SK-N-DZ (cell line): ENCODE measurements at regions not wholly inside any gene's neighbourhood (a gene's known extent, or its start where the extent isn't known, plus 50 kb on each side); places are given as distances from the start of the nearest gene placed in this dataset.

Experiments used
- DNase-seq: peaks from one replicate; pipeline ENCODE4 v3.0.0-alpha.2; 2015; ENCODE audit warnings: low spot score
- small RNA-seq, 2 experiments: library from RNA; depleted of rRNA; stranded (forward); fragments of <200 nt; gene quantifications; one replicate each; pipeline ENCODE3, GENCODE V24; 2014

- DNase-seq: no peak
Measured at GRCh38 chr10:120368927-120369326, 88.1 kb upstream of the PLPP4 start.

- DNase-seq: no peak
Measured at GRCh38 chr10:120369856-120370276, 87.2 kb upstream of the PLPP4 start.

GRCh38 chr10:120371856-120372255 is 85.2 kb upstream of the PLPP4 start:
- no peak for DNase-seq

- no peak for DNase-seq
Measured at GRCh38 chr10:120372917-120373316, 84.1 kb upstream of the PLPP4 start.

GRCh38 chr10:120375666-120376065 is 81.4 kb upstream of the PLPP4 start:
- DNase-seq: no peak

- no peak for DNase-seq
Measured at GRCh38 chr10:120381931-120382330, 75.1 kb upstream of the PLPP4 start.

- DNase-seq: no peak
Measured at GRCh38 chr10:120382360-120382759, 74.7 kb upstream of the PLPP4 start.

- DNase-seq: no peak
Measured at GRCh38 chr10:120385992-120386391, 71.0 kb upstream of the PLPP4 start.

GRCh38 chr10:120386896-120387295 is 70.1 kb upstream of the PLPP4 start:
- no peak for DNase-seq

- no peak for DNase-seq
Measured at GRCh38 chr10:120387326-120387725, 69.7 kb upstream of the PLPP4 start.

- DNase-seq: no peak
Measured at GRCh38 chr10:120392245-120392644, 64.8 kb upstream of the PLPP4 start.

GRCh38 chr10:120392671-120393079 is 64.4 kb upstream of the PLPP4 start:
- DNase-seq: no peak

- DNase-seq: no peak
Measured at GRCh38 chr10:120394446-120394845, 62.6 kb upstream of the PLPP4 start.

GRCh38 chr10:120396228-120396627 is 60.8 kb upstream of the PLPP4 start:
- DNase-seq: no peak

- no peak for DNase-seq
Measured at GRCh38 chr10:120398180-120398579, 58.8 kb upstream of the PLPP4 start.

- DNase-seq: no peak
Measured at GRCh38 chr10:120400601-120401000, 56.4 kb upstream of the PLPP4 start.

GRCh38 chr10:120402147-120402766 is 54.8 kb upstream of the PLPP4 start:
- no peak for DNase-seq

GRCh38 chr10:120403109-120403508 is 53.9 kb upstream of the PLPP4 start:
- no peak for DNase-seq

GRCh38 chr10:120406376-120406775 is 50.7 kb upstream of the PLPP4 start:
- no peak for DNase-seq

Small RNAs in the stretch of these regions (small RNA-seq; reads per million reads assigned to genes)
- 0 reads per million in 2 experiments for gene AL355298.1
